Endometrial microvascular endothelial cells (primary cell): ENCODE measurements at regions not wholly inside any gene's neighbourhood (a gene's known extent, or its start where the extent isn't known, plus 50 kb on each side); places are given as distances from the start of the nearest gene placed in this dataset.

Experiments
- in situ Hi-C: cut with HindIII; loops from 2 replicates; pipeline ENCODE4 v1.10.0; 2017; ENCODE audit warnings: low sequenced_read_pairs, low pct_unique_long_range_greater_than_20kb; ENCODE audit errors: inconsistent ontology term

DNA sequence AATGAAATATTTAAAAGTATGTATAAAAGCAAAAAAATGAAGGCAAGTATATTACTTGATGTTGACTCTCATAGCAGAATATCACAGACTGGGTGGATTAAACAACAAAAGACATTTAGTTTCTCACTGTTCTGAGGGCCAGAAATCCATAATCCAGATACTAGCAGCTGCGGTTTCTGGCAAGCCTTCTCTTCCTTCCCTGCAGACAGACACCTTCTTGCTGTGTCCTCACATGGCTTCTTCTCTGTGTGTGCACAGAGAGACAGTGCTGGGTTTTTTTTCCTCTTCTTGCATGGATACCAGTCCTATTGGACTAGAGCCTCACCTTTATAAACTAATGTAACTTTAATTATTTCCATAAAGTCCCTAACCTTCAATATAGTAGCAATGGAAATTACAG lies 127.9 kb upstream of the AKR1E2 start:
- in situ Hi-C loops: no loop called here

DNA sequence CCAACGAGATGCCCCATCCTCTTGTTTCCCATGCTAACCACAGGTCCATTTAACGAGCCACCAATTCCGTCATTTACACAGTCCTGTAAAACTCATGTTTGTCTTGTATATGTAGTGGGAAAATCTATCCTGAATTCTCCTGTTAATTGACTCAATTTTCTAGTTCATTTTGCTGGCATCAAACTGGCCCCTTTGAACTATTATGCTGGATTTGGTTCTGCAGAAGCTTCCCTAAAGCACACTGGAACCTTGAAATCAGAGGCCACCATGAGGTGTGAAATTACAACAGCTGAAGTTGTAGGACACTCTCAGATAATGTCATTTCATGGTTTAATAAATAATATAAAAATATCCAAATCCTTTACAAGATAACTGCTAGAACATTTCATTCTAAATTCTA lies 129.8 kb upstream of the AKR1E2 start:
- in situ Hi-C loops: no loop called here

DNA sequence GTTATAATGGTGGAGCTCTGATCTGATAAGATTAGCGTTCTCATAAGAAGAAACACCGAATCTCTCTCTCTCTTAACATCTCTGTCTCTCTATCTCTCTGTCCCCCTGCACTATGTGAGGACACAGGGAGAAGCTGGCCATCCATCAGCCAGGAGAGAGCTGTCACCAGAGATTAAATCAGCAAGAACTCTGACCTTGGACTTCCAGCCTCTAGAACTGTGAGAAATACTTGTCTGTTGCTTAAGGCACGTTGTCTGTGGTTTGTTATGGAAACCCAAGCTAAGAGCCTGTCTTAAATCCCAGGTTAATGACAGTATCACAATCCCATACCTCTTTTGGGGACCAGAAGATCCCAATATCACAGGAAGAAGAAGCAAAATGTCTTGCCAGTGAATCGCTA lies 132.0 kb upstream of the AKR1E2 start:
- in situ Hi-C loops: no loop called here

DNA sequence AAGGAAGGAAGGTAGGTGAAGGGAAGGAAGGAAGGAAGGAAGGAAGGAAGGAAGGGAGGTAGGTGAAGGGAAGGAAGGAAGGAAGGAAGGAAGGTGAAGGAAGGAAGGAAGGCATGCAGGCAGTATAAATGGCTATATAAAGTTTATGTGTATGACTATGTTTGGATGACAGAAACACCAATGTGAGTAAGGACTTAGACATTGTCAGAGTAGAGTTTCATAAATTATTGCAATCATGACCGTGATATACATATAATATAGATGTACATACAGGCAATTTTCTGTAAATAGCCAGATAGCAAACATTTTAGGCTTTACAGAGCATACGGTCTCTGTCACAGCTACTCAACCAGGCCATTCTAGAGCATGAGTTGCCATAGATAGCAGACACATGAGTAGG lies 133.8 kb upstream of the AKR1E2 start:
- in situ Hi-C loops: no loop called here

DNA sequence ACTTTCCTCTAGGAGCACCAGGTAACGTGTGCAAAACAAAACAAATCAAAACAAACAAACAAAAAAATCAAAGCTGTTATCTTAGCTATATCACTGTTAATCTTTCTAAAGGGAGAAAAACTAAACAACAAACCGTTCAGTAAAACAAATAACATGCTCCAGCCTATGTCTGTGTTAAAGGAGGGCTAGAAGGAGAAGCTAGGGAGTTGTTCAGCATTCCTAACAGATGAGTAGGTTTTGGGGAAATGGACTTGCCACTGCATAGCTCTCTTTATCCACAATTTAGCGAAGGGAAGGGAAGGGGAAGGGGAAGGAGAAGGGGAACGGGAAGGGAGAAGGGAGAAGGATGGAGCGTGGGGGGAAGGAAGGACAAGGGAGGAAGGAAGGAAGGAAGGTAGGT lies 134.2 kb upstream of the AKR1E2 start:
- in situ Hi-C loops: no loop called here

DNA sequence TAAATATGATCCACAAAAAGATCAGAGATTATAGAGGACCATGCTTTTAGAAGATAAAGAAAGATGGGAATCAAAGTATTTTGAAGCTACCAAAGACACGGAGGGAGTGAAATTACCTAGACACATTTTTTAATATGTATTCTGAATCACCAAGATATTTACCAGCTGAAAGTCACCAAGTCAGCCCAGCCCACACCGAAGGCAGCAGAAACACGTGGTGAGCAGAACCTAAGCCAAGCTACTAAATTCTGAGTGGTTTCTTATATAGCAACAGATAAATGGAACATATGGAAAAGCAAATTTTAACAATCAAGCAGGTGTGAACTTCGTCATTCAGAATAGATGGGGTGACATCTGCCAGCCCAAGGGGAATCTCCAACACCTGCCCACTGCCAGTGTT lies 134.7 kb upstream of the AKR1E2 start:
- in situ Hi-C loops: no loop called here

DNA sequence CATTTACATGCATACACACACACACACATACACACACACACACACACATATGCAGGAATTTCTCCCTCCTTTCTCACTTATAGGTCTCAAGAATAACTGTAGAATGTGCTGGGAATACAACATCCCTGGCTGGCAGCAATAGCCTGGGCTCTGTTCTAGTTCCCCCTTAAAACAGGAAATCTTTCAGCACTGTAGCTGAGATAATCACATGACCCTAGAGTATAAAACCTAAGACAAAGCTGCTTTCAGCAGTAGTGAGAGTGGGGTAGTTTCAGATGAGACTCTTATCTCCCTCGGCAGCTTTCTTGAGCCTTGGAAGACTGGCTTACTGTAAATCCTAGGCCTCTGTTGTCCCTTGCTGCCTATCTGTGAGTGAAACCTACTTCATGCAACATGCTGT lies 137.4 kb upstream of the AKR1E2 start:
- in situ Hi-C loops: no loop called here

DNA sequence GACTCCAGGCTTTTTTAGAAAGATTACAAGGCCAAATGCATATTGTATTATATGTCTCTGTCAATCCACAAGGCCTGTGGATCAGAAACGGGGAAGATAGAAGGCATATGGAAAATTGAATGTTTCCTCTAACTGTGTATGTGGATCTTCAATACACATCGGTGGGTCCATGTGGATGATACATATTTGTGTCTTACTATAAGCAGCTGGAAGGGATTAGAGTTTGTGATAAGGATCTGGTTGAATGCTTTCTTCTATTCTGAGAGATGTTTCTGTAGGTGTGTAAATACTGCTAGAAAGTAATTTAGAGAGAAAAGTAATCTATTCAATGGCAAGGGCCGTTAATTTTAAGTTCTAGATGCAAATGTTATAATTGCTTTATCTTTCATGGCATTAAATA lies 137.8 kb upstream of the AKR1E2 start:
- in situ Hi-C loops: no loop called here

DNA sequence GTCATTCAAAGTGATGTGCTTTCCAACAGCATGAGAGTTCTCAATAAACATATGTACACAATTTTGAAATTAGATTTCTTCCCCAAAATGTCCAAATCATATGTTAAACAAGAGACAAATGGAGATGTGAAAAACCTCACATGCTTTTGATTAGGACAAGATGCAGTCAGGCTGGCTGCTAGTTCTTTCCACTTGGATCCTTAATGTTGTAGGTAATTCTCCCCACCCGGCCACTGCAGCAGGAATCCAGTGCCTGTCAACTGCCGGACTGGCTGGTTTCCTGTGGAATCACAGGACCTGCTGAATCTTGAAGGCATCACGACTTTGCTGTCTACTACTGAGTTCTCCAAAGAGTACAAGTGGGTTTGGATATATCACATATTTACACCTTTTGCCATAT lies 138.6 kb upstream of the AKR1E2 start:
- in situ Hi-C loops: no loop called here

DNA sequence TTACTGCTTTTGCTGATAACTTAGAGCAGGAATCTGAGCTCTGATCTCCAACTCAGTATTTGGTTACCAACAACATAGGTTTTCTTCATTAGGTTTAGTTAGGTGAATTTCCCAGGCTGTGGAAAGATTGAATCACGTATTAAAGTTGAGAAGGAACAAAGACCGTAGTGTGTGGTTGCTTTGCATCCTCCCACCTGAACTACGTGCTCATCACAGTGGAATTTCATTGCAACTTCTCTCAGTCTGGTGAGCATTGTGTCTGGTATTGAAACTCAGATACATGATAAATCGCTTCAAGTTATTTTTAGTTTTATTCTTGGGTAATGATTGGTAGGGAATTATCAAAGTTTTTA lies 139.4 kb upstream of the AKR1E2 start:
- in situ Hi-C loops: no loop called here

DNA sequence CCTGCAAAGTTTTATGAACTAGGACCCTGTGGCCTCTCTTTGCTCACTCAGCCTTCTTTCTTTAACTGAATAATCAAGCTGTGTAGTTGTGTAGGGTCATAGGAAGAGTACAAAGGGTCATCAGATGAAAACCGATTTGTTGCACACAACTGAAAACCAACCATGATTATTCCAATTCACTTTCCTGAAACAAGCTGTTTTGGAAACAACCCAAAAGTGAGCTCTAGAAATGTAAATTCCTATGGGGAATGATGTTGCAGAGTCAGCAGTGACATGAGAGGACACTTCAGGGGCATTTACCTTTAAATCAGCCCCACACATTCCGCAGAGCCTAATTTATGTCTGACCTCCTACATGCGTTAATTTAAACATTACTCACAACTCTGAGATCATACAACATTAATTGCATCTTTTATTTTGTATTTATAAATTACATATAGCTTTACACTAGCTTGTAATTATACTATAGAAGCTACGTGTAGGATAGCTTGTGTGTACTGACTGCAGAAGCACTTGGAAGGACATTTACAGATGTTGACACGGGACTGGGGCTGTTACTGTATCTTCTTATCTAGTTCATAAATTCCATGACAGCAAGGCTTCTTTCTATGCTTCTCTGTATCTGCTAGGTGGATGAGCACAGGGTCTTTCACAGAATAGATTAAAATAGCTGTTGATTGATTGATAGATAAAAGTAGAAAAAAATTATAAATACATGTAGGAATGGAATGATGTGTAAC lies 139.9 kb upstream of the AKR1E2 start:
- in situ Hi-C loops: no loop called here

DNA sequence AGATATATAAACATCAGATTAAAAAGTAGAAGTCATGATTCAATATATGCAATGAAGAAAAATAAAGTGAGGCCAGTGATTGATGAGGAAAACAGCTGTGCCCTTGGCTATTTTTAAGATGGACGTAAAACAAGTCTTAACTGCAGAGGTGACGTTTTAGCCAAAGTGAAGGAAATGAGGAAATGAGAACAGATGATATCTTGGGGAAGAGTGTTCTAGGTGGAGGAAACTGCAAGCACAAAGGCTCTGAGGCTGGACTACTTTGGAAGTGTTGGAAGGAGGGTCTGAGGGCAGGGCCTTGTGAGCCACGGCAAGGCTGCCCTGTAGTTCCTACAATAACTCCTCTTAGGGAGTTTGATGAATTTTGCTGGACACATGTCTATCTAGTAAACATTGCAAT lies 140.5 kb upstream of the AKR1E2 start:
- in situ Hi-C loops: no loop called here

DNA sequence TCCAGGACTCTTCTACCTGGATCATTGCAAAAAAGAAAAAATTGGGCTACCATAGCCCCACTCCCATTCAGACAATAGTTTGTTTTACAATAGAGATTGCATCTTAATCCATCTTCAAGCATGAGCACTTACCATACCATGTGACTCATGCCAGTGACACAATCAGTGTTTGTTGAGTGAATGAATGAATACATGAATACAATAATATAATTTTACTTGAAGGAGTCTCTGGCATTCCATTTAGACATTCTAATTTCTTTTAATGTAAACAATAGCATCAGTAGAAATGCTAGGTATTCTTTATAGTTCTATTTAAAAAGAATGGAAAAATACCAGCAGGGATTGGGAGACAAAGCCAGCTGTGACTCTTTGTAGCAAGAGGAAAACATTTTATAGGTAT lies 141.6 kb upstream of the AKR1E2 start:
- in situ Hi-C loops: no loop called here

DNA sequence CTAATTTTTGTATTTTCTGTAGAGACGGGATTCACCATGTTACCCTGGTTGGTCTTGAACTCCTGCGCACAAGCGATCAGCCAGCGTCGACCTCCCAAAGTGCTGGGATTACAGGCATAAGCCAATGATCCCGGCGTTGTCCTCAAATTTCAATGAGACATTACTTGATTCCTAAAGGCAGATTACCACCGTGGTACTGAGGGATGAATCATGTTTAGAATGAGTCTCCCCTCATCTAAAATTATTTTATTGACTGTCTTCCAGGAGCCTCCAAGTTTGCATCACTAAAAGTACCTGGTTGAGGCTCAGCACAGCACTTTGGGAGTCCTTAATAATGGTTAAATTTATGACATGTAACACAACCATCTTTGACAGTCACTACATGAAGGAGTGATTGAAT lies 142.2 kb upstream of the AKR1E2 start:
- in situ Hi-C loops: no loop called here

DNA sequence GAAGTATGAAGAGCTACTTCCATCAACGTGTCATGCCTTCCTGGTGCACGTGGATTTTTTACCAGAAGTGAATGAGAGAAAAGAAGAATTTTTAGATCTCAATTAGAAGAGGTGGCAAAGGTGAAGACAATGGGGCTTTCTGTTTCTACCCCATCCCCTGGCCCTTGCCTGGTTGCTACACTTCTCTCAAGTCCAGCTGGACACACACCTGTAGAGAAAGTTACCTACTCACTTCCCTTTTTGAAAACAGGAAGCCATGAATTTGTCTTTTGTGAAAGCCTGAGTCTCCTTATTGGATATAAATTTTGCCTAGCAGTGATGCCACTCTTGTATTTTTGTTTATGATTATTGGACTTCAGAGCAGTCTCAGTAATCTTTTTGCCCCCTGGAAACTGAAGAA lies 142.9 kb upstream of the AKR1E2 start:
- in situ Hi-C loops: no loop called here

DNA sequence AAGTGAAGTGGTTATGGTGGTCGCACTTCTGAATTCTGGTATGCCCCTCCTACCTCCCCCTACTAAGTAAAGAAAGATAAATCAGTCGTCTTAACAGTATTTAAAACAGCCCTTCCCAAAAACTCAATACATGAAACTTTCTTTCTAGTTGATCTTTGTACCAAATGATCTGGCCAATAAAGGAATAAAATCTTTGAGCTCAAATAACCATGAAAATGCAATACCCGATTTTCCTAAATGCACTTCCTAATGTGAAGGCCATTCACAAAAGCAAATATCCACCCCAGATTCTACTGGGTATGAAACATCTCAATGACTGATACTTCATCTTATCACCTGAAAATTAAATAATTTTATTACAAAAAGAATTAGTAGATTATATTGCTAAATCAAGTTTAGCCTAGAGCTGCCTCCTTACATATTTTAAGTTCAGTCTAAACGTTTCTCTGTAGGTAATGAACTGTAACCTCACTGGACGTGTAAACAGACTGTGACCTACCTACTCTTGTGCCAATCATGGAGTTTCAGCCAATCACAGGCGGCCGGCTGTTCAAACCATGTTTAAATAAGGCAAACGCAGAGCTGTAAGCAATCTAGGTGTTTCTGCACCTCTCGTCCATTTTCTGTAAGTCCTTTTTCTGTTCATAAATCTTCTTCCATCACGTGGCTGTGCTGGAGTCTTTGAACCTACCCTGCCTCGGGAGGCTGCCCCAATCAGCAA lies 146.9 kb upstream of the AKR1E2 start:
- in situ Hi-C loops: no loop called here

DNA sequence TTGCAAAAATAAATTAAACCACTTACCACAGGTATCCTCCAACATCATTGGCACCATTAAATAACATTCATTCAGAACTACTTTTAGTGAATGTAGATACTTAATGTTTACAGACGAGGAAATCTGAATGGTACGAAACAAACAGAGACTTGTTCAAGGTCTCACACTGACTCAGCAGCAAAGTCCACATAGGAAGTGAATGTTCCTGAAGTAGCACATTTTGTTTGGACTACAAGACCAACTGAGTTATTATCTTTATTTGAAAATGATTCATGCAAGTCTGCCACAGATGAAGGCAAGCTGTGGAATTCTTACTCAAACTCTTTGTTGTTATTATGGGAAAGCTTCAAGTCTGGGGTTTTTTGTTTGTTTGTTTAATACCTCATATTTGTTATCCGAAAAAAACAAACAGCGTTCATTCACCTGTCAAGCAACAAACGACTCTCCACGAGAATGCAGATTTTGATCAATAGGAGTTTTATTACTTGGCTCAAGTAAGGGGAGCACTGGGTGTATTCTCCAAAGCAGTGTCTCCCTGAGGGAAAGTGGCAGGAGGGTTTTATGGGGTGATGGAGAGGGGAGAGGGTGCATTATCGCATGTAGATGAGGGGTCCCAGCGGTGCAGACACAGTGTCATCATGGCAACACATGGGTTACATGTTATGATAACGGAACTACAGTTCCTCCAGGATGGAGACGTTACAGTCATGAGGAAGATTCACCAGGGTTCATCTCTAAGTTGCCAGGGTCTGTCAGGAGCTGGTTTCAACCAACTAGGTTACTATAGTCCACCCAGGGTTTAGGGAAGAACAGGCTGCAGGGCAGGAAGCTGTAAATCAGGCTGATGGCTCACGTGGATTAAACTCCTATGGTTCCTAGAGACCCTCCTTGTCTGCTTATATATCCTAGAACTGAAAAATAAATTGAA lies 147.7 kb upstream of the AKR1E2 start:
- in situ Hi-C loops: no loop called here

DNA sequence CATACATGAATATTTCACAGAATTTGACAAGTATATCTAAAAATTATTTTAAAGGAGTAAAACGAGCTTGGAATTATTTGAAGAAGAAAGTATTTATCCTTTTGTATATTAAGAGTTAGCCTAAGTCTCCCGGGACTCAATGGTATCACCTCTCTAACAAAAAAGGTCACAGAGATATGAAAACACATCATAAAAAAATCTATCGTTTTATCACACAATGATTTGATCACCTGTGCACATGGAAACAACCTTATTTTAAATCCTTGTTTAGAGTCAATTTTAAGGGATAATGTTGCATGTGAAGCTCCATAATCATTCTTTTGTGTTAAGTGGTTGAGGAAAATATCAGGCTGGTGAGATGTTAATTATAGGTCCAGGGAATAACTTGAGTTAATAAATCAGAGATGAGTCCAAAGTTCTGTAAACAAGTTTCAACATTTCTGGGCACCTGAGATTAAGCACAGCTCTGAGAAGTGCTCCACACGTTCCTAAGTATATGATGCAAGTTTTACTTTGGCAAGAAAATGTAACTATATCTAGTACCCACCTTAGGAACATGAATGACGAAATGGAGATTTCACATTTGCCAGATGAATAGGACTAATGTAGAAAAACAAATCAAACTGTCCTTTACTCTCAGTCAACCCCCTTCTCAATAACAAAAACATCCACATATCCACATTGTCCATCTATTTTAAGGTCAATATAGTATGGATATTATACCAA lies 148.5 kb upstream of the AKR1E2 start:
- in situ Hi-C loops: no loop called here

DNA sequence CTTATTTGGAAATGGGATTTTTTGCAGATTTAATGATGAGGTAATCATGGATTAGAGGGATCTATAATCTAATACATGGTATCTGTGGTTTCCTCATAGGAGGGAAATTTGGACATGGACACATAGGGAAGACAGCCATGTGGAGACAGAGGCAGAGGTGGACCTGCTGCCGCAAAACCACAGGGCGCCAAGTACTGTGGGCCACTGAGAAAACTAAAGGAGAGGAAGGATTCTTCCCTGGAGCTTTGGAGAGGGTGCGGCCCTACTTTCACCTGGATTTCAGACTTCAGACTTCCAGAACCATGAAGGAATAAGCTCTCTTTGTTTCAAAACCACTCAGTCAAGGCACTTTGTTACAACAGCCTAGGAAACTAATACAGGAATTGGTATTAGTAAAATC lies 149.4 kb upstream of the AKR1E2 start:
- in situ Hi-C loops: no loop called here
